ENCODE measurements at regions not wholly inside any gene's neighbourhood (a gene's known extent, or its start where the extent isn't known, plus 50 kb on each side); places are given as distances from the start of the nearest gene placed in this dataset.

DNA sequence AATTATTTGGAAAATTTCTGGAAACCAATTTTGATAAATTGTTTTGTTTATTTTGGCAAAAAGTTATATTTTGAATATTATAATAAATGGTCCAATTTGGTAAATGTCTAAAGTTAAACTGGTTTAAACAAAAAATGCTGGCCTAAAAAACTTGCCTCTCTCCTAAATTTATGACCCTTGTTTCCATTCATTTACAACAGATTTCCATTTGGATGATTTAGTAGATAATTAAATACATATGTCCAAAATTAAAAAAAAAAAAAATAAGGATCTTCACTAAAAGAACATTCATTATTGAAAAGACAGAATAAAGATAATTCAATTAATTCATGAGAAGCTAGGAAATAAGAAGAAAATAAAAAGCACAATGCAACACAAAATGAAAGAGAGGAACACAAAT, 449.5 kb downstream of the SPRY1 start:
- TF ChIP-seq NR2C2 (CRISPR knock-in tag; IDR thresholded peaks at IDR 0.05): no peak
- TF ChIP-seq, protein P1, sequence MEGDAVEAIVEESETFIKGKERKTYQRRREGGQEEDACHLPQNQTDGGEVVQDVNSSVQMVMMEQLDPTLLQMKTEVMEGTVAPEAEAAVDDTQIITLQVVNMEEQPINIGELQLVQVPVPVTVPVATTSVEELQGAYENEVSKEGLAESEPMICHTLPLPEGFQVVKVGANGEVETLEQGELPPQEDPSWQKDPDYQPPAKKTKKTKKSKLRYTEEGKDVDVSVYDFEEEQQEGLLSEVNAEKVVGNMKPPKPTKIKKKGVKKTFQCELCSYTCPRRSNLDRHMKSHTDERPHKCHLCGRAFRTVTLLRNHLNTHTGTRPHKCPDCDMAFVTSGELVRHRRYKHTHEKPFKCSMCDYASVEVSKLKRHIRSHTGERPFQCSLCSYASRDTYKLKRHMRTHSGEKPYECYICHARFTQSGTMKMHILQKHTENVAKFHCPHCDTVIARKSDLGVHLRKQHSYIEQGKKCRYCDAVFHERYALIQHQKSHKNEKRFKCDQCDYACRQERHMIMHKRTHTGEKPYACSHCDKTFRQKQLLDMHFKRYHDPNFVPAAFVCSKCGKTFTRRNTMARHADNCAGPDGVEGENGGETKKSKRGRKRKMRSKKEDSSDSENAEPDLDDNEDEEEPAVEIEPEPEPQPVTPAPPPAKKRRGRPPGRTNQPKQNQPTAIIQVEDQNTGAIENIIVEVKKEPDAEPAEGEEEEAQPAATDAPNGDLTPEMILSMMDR (IDR thresholded peaks at IDR 0.05): no peak
- TF ChIP-seq, protein P2, sequence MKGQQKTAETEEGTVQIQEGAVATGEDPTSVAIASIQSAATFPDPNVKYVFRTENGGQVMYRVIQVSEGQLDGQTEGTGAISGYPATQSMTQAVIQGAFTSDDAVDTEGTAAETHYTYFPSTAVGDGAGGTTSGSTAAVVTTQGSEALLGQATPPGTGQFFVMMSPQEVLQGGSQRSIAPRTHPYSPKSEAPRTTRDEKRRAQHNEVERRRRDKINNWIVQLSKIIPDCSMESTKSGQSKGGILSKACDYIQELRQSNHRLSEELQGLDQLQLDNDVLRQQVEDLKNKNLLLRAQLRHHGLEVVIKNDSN (CRISPR knock-in tag; IDR thresholded peaks at IDR 0.05): no peak
- no peak for TF ChIP-seq ZNF121 (CRISPR knock-in tag; IDR thresholded peaks at IDR 0.05)
- TF ChIP-seq, protein P3, sequence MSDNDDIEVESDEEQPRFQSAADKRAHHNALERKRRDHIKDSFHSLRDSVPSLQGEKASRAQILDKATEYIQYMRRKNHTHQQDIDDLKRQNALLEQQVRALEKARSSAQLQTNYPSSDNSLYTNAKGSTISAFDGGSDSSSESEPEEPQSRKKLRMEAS (CRISPR knock-in tag; IDR thresholded peaks at IDR 0.05): no peak

All from WTC11 (cell line).